Activated T-helper 17 cell treated with anti-CD3 and anti-CD28 coated beads, Interleukin-2, amount 50 U/mL, for 72 hours (primary cell): ENCODE measurements at regions not wholly inside any gene's neighbourhood (a gene's known extent, or its start where the extent isn't known, plus 50 kb on each side); places are given as distances from the start of the nearest gene placed in this dataset.

Experiments used
- ATAC-seq: fragments of 150-1000 bp; cut with Tn5 transposase; replicated peaks from 2 replicates; pipeline ENCODE4 v1.10.0; 2021; ENCODE audit warnings: mild to moderate bottlenecking, moderate library complexity
- H3K27ac Mint-ChIP-seq: one replicate; pipeline ENCODE4 v1.8.0; 2022; ENCODE audit warnings: mixed read lengths
- H3K27me3 Mint-ChIP-seq: one replicate; pipeline ENCODE4 v1.8.0; 2022; ENCODE audit warnings: mixed read lengths
- H3K36me3 Mint-ChIP-seq: one replicate; pipeline ENCODE4 v1.8.0; 2022; ENCODE audit warnings: low read depth, mild to moderate bottlenecking, mixed read lengths
- H3K4me1 Mint-ChIP-seq: one replicate; pipeline ENCODE4 v1.8.0; 2022; ENCODE audit warnings: mixed read lengths
- H3K4me3 Mint-ChIP-seq: one replicate; pipeline ENCODE4 v1.8.0; 2022; ENCODE audit warnings: mild to moderate bottlenecking, mixed read lengths
- H3K9me3 Mint-ChIP-seq: one replicate; pipeline ENCODE4 v1.8.0; 2022; ENCODE audit warnings: mixed read lengths

GRCh38 chr1:80915491-80915890 lies 885.2 kb upstream of the ADGRL2 start:
- no peaks in the 10 kb centered on the region for H3K36me3 Mint-ChIP-seq
- H3K9me3 Mint-ChIP-seq, result peaks cover 23% of the 10 kb centered on the region
- H3K4me1 Mint-ChIP-seq, result no peaks in the 10 kb centered on the region
- H3K27me3 Mint-ChIP-seq, result no peaks in the 10 kb centered on the region
- no peak for ATAC-seq
- no peak overlapping the region for H3K27ac Mint-ChIP-seq
- H3K4me3 Mint-ChIP-seq, result no peak overlapping the region

GRCh38 chr1:80910426-80910825 lies 890.3 kb upstream of the ADGRL2 start:
- H3K36me3 Mint-ChIP-seq, result no peaks in the 10 kb centered on the region
- peaks cover 23% of the 10 kb centered on the region for H3K9me3 Mint-ChIP-seq
- ATAC-seq, result no peak
- no peaks in the 10 kb centered on the region for H3K27me3 Mint-ChIP-seq
- no peaks in the 10 kb centered on the region for H3K4me1 Mint-ChIP-seq
- H3K4me3 Mint-ChIP-seq, result no peak overlapping the region
- no peak overlapping the region for H3K27ac Mint-ChIP-seq

GRCh38 chr1:80909172-80909784 lies 891.5 kb upstream of the ADGRL2 start:
- no peaks in the 10 kb centered on the region for H3K36me3 Mint-ChIP-seq
- H3K4me3 Mint-ChIP-seq, result no peak overlapping the region
- no peaks in the 10 kb centered on the region for H3K4me1 Mint-ChIP-seq
- H3K27me3 Mint-ChIP-seq, result no peaks in the 10 kb centered on the region
- peaks cover 17% of the 10 kb centered on the region for H3K9me3 Mint-ChIP-seq
- H3K27ac Mint-ChIP-seq, result no peak overlapping the region
- no peak for ATAC-seq

GRCh38 chr1:80896781-80897356 lies 903.9 kb upstream of the ADGRL2 start:
- Mint-ChIP-seq H3K4me1 (no peaks in the 10 kb centered on the region), H3K36me3 (no peaks in the 10 kb centered on the region), H3K27me3 (no peaks in the 10 kb centered on the region), H3K9me3 (peaks cover 4% of the 10 kb centered on the region), H3K4me3 (no peak overlapping the region), H3K27ac (no peak overlapping the region)
- ATAC-seq, result no peak

- Mint-ChIP-seq H3K36me3 (no peaks in the 10 kb centered on the region), H3K27me3 (no peaks in the 10 kb centered on the region), H3K4me3 (no peak overlapping the region), H3K27ac (no peak overlapping the region), H3K4me1 (no peaks in the 10 kb centered on the region), H3K9me3 (peaks cover 7% of the 10 kb centered on the region)
- ATAC-seq, result no peak
These were observed 905.8 kb upstream of the ADGRL2 start for GRCh38 chr1:80894921-80895320.

- Mint-ChIP-seq H3K9me3 (peaks cover 7% of the 10 kb centered on the region), H3K4me1 (no peaks in the 10 kb centered on the region), H3K27me3 (no peaks in the 10 kb centered on the region), H3K27ac (no peak overlapping the region), H3K36me3 (no peaks in the 10 kb centered on the region), H3K4me3 (no peak overlapping the region)
- ATAC-seq, result no peak
These were observed 907.6 kb upstream of the ADGRL2 start for GRCh38 chr1:80893115-80893514.

- no peak for ATAC-seq
- Mint-ChIP-seq H3K9me3 (peaks cover 7% of the 10 kb centered on the region), H3K4me1 (no peaks in the 10 kb centered on the region)
These were observed 908.2 kb upstream of the ADGRL2 start for GRCh38 chr1:80892539-80892938.

GRCh38 chr1:80891871-80892270 lies 908.9 kb upstream of the ADGRL2 start:
- H3K27me3 Mint-ChIP-seq, result no peaks in the 10 kb centered on the region

More at GRCh38 chr1:80892539-80892938, 908.2 kb upstream of the ADGRL2 start:
- H3K27me3 Mint-ChIP-seq, result no peaks in the 10 kb centered on the region
- H3K36me3 Mint-ChIP-seq, result no peaks in the 10 kb centered on the region
- no peak overlapping the region for H3K27ac Mint-ChIP-seq
- H3K4me3 Mint-ChIP-seq, result no peak overlapping the region

GRCh38 chr1:80882553-80882952 lies 918.2 kb upstream of the ADGRL2 start:
- Mint-ChIP-seq H3K4me1 (no peaks in the 10 kb centered on the region), H3K36me3 (no peaks in the 10 kb centered on the region), H3K27ac (no peak overlapping the region), H3K4me3 (no peak overlapping the region), H3K27me3 (no peaks in the 10 kb centered on the region), H3K9me3 (peaks cover 3% of the 10 kb centered on the region)
- ATAC-seq, result no peak

More at GRCh38 chr1:80891871-80892270, 908.9 kb upstream of the ADGRL2 start:
- H3K4me3 Mint-ChIP-seq, result no peak overlapping the region
- H3K9me3 Mint-ChIP-seq, result peaks cover 10% of the 10 kb centered on the region
- no peaks in the 10 kb centered on the region for H3K4me1 Mint-ChIP-seq
- H3K36me3 Mint-ChIP-seq, result no peaks in the 10 kb centered on the region
- no peak for ATAC-seq
- H3K27ac Mint-ChIP-seq, result no peak overlapping the region

- Mint-ChIP-seq H3K4me1 (no peaks in the 10 kb centered on the region), H3K9me3 (peaks cover 3% of the 10 kb centered on the region), H3K4me3 (no peak overlapping the region), H3K27me3 (no peaks in the 10 kb centered on the region), H3K27ac (no peak overlapping the region), H3K36me3 (no peaks in the 10 kb centered on the region)
- ATAC-seq, result no peak
These were observed 922.4 kb upstream of the ADGRL2 start for GRCh38 chr1:80878343-80878742.

GRCh38 chr1:80876035-80876434 lies 924.7 kb upstream of the ADGRL2 start:
- Mint-ChIP-seq H3K4me3 (no peak overlapping the region), H3K4me1 (no peaks in the 10 kb centered on the region), H3K27ac (no peak overlapping the region), H3K9me3 (peaks cover 3% of the 10 kb centered on the region), H3K27me3 (no peaks in the 10 kb centered on the region), H3K36me3 (no peaks in the 10 kb centered on the region)
- no peak for ATAC-seq

- Mint-ChIP-seq H3K36me3 (no peaks in the 10 kb centered on the region), H3K4me3 (no peak overlapping the region), H3K27ac (no peak overlapping the region), H3K27me3 (no peaks in the 10 kb centered on the region), H3K9me3 (peaks cover 2% of the 10 kb centered on the region), H3K4me1 (no peaks in the 10 kb centered on the region)
- ATAC-seq, result no peak
These were observed 931.4 kb upstream of the ADGRL2 start for GRCh38 chr1:80869299-80869698.

GRCh38 chr1:80847904-80848303 lies 952.8 kb upstream of the ADGRL2 start:
- no peaks in the 10 kb centered on the region for H3K27me3 Mint-ChIP-seq
- H3K9me3 Mint-ChIP-seq, result peaks cover 11% of the 10 kb centered on the region
- H3K4me3 Mint-ChIP-seq, result no peak overlapping the region
- H3K27ac Mint-ChIP-seq, result no peak overlapping the region
- ATAC-seq, result no peak
- no peaks in the 10 kb centered on the region for H3K4me1 Mint-ChIP-seq
- no peaks in the 10 kb centered on the region for H3K36me3 Mint-ChIP-seq

GRCh38 chr1:80846966-80847365 lies 953.8 kb upstream of the ADGRL2 start:
- Mint-ChIP-seq H3K4me1 (no peaks in the 10 kb centered on the region), H3K27me3 (no peaks in the 10 kb centered on the region), H3K9me3 (peaks cover 10% of the 10 kb centered on the region), H3K27ac (no peak overlapping the region), H3K36me3 (no peaks in the 10 kb centered on the region), H3K4me3 (no peak overlapping the region)
- ATAC-seq, result no peak

- no peak for ATAC-seq
- no peak overlapping the region for H3K27ac Mint-ChIP-seq
- H3K36me3 Mint-ChIP-seq, result no peaks in the 10 kb centered on the region
- no peaks in the 10 kb centered on the region for H3K4me1 Mint-ChIP-seq
- no peaks in the 10 kb centered on the region for H3K27me3 Mint-ChIP-seq
- H3K9me3 Mint-ChIP-seq, result peaks cover 19% of the 10 kb centered on the region
- H3K4me3 Mint-ChIP-seq, result no peak overlapping the region
These were observed 957.9 kb upstream of the ADGRL2 start for GRCh38 chr1:80842796-80843195.
